Esophagus muscularis mucosa (tissue), 3 donors: ENCODE measurements at regions not wholly inside any gene's neighbourhood (a gene's known extent, or its start where the extent isn't known, plus 50 kb on each side); places are given as distances from the start of the nearest gene placed in this dataset.

Experiments used
- POLR2A ChIP-seq: fragments of 450-650 bp; IDR thresholded peaks from one replicate; pipeline ENCODE4 v1.6.1; 2017; ENCODE audit warnings: antibody characterized with exemption, moderate library complexity, mild to moderate bottlenecking, low read depth
- TF ChIP-seq, protein P1 (sequence below), 3 experiments: fragments of 200-600 bp in 2 of 3; fragments of 450-650 bp in 1 of 3; sonication (generic) in 2 of 3; IDR thresholded peaks; one replicate each; pipeline ENCODE4 v1.5.1; 2017 to 2019; ENCODE audit warnings: antibody characterized with exemption in 3 of 3, mild to moderate bottlenecking in 2 of 3, moderate library complexity in 1 of 3

DNA sequence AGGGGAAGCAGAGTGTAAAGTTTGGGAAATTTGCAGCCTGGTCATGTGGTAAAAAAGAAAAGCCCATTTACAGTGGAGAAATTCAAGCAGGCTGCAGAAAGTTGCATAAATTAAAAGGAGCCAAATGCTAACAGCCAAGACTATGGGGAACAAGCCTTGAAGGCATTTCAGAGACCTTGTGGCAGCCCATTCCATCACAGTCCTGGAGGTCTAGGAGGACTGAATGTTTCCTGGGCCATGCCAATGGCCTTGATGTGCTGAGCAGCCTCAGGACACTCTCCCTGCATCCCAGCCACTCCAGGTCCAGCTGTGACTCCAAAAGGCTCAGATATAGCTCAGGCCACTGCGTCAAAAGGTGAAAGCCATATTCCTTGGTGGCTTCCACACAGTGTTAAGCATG, 1202.4 kb upstream of the ATXN8OS start:
- TF ChIP-seq, protein P1, sequence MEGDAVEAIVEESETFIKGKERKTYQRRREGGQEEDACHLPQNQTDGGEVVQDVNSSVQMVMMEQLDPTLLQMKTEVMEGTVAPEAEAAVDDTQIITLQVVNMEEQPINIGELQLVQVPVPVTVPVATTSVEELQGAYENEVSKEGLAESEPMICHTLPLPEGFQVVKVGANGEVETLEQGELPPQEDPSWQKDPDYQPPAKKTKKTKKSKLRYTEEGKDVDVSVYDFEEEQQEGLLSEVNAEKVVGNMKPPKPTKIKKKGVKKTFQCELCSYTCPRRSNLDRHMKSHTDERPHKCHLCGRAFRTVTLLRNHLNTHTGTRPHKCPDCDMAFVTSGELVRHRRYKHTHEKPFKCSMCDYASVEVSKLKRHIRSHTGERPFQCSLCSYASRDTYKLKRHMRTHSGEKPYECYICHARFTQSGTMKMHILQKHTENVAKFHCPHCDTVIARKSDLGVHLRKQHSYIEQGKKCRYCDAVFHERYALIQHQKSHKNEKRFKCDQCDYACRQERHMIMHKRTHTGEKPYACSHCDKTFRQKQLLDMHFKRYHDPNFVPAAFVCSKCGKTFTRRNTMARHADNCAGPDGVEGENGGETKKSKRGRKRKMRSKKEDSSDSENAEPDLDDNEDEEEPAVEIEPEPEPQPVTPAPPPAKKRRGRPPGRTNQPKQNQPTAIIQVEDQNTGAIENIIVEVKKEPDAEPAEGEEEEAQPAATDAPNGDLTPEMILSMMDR (IDR thresholded peaks at IDR 0.05) = no peak
- no peak for TF ChIP-seq POLR2A
